Tibial nerve (tissue), 3 donors: ENCODE measurements at regions not wholly inside any gene's neighbourhood (a gene's known extent, or its start where the extent isn't known, plus 50 kb on each side); places are given as distances from the start of the nearest gene placed in this dataset.

ENCODE experiments used
- CTCF ChIP-seq, 5 experiments: fragments of 200-600 bp in 3 of 5; fragments of 450-650 bp in 2 of 5; sonication (generic) in 3 of 5; IDR thresholded peaks; one replicate each; pipeline ENCODE4 v1.5.1; 2016 to 2019; ENCODE audit warnings: antibody characterized with exemption in 5 of 5, mild to moderate bottlenecking in 3 of 5, moderate library complexity in 2 of 5
- POLR2A ChIP-seq, 2 donors: fragments of 450-650 bp; IDR thresholded peaks; one replicate each; pipeline ENCODE4 v1.6.1; 2017; ENCODE audit warnings: antibody characterized with exemption in 2 of 2, mild to moderate bottlenecking in 2 of 2, moderate library complexity in 2 of 2

GRCh38 chr3:40637906-40638305 is 113.1 kb downstream of the ZNF621 start:
- TF ChIP-seq CTCF (IDR thresholded peaks at IDR 0.05), result no peak
- no peak for TF ChIP-seq POLR2A (IDR thresholded peaks at IDR 0.05)
